HG03064 (cell line): ENCODE measurements at regions not wholly inside any gene's neighbourhood (a gene's known extent, or its start where the extent isn't known, plus 50 kb on each side); places are given as distances from the start of the nearest gene placed in this dataset.
"Not testable (repeated sequence)": the region's sequence is repeated elsewhere in the genome, so short reads cannot be mapped to it uniquely, and the experiment has no call there.

Source experiments
- ATAC-seq: cut with Tn5 transposase; IDR thresholded peaks from one replicate; pipeline ENCODE4 v1.9.1; 2021; ENCODE audit warnings: low read depth; ENCODE audit not compliant: unreplicated experiment

DNA sequence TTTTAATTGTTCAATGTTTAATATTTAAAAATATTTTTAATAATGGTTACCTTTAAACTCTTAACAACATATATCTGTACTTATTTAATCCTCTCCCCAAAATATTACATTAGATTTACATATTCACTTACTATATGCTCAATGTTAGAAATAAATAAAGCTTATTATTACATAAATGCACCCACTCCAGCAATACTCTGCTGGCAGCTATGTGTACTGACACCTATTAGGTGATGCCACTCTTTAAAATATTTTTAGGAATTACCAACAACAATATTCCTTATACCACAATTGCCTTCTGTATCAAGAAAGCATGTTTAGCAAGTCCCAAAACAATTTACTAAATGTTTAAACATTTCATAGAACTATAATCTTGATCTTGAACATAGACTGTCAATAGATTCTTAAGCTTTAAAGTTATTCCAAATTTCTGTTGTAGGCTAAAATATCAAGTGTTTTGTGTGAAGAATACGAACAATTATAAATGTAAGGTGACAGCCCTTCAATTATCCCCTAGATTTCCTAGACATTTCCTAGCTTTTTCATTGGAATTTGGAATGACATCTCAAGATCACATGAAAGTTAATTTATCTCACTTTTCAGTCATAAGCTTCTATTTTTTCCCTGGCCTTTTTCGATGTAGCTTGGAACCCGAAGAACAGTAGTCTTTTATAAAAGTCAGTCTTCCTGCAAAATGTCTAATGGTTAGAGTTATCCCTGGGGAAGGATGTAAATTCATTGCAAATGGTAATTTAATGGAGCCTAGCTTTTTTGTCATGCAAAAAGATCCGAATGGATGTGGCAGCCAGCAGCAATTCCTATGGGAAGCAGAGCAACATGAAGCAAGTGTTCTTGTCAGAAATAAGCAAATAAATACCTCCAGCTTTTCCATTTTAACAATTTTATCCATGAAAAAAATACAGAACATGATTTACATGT is 907.5 kb upstream of the ATXN7L3B start:
- ATAC-seq, result no peak

DNA sequence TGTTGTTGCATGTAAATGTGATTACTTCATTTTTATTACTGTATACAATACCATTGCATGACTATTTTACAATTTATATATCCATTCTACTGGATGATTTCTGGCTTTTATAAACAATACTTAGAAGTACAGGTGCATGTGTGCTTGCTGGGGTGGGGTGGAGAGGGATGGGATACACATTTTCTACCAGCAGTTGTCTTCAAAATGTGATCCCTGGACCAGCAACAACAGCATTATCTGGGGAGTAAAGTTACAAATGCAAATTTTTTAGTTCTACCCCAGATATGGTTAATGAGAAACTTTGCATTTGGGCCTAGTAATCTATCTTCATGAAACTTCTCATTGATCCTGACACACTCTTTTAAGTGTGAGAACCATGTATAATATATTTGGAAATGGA is 905.4 kb upstream of the ATXN7L3B start:
- ATAC-seq, result no peak

DNA sequence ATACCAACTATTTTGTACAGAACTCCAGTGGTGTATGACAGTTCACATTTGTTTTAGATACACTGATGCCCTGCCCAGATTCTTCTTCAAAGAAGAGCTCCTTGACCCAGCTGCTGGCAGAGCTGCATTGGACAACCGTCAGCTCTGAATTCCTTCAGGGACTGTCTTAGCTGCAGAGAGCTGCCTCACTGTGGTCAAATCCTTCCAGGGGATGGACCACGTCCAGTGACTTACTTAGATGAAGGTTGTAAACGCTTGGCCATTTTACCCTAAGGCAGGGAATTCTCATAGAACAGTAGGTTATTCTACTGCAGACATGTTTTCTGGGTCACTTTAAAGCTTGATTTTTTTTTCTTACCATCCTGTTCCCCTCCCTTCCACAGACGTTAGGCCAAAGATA is 905.0 kb upstream of the ATXN7L3B start:
- ATAC-seq, result no peak

DNA sequence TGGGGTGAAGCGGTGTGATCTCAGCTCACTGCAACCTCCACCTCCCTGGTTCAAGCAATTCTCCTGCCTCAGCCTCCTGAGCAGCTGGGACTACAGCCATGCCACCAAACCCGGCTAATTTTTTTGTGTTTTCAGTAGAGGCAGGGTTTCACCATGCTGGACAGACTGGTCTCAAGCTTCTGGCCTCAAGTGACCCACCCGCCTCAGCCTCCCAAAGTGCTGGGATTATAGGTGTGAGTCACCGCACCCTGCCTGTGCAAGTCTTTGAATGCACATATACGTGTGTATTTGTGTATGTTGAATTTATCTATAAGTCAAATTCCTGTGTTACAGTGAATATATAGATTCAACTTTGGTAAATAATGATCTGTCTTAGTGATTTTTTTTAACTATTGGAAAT is 898.2 kb upstream of the ATXN7L3B start:
- ATAC-seq, result not testable (repeated sequence)

DNA sequence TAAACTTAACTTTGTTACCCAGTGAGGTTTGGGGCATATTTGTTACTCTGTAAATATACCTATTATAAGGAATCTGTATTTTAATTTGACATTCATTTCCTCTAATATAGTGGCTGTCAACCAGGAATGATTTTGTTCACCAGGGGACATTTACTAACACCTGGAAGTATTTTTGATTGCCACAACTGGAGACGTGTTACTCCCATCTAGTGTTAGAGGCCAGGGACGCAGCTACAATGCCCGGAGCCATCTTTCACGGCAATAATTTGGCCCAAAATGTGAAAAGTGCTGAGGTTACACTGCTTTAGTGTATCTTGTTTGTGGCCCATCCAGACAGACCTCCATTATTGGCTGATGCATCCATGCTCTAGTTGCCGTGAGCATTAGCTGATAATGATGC is 881.3 kb upstream of the ATXN7L3B start:
- ATAC-seq, result no peak

DNA sequence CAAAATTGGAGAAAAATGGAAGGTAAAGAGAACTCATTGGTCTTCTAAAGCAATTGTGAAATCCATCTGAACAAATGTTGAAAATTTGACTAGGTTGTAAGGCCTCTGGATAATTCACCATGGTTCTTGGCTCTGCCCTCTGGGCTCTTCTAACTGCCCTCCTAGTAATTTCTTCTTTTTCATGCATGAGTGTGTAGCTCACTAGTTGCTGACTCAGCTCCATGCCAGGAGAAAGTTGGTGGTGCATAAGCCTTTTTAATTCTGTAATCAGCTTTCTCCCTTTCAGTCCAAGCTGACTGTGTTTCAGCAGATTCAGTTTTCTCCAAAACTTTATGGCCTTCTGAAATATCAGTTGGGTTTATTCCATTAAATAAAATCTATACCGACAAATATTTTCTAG is 877.8 kb upstream of the ATXN7L3B start:
- ATAC-seq, result no peak

DNA sequence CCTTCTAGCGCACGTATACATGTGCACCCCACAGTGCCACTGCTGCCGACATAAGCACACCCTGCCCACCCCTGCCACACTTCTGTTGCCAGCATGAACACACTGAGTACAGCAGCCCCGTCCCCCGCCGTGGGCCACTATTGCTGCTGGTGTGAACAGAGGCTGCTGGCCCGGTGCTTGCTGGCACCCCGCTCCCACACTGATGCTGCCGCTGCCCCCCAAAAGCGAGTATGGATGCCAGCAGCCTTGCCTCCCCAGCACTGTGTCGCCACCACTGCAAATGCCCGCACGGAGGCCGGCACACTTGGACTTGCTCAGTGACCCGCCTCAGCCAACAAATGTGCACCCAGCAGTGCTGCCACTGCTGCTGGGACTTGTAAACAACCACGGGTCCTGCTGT is 872.4 kb upstream of the ATXN7L3B start:
- no peak for ATAC-seq

DNA sequence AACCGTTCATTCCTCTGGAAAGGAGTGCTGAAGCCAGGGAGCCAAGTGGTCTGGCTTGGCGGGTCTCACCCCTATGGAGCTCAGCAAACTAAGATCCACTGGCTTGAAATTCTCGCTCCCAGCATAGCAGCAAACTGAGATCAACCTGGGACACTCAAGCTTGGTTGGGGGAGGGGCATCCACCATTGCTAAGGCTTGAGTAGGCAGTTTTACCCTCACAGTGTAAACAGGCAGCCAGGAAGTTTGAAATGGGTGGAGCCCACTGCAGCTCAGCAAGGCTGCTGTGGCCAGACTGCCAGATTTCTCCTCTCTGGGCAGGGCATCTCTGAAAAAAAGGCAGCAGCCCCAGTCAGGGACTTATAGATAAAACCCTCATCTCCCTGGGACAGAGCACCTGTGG is 866.1 kb upstream of the ATXN7L3B start:
- not testable (repeated sequence) for ATAC-seq

DNA sequence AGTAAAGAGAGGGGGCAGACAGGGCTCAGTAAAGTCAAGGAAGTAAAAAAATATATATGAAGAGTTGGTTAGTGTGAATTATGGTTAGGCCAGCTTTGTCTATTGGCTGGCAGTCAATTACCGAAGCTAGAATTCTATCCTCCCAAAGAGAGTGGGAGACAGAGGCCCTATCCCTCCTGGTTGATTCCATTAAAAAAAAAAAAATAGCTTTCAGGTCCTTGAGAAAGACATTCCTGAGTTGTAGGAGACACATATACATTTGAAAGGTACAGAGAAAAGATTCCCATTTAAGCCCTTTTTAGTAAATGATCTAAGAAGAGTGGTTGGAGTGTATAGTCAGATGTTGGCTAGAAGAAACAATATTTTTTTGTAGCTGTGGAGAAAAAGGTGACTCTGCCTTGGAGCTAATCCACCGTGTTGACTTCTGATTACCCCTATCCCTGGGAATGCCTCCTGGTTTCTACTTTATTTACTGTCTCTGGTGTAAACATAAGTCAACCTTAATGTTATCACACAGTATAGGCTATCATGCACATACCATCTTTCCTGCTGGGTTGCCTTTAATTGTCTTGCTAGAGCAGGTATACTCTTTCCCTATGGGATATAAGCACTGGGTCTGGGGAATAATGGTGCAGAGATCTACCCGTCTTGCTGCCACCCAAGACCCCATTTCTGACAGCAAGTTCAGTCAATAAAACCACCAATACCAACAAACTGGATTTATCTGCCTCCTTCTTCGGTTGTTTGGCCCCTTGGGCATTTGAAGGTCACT is 859.9 kb upstream of the ATXN7L3B start:
- no peak for ATAC-seq

DNA sequence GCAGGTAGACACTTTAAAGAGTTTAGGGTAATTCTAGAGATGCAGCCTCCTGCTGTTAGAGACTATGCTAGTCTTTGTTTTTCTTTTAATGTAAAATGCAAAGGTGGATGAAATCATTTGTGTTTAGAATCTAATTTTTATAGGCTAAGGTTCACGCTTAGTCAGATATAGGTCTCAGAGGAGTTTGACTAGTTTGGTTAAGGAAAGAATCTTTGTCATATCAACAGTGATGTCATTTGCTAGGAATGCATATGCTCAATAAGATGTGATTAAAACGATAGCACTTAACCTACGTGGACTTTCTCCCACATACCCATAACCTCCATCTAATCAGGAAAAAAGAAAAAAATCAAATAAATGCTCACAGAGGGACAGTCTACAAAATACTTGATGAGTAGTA is 859.3 kb upstream of the ATXN7L3B start:
- no peak for ATAC-seq

DNA sequence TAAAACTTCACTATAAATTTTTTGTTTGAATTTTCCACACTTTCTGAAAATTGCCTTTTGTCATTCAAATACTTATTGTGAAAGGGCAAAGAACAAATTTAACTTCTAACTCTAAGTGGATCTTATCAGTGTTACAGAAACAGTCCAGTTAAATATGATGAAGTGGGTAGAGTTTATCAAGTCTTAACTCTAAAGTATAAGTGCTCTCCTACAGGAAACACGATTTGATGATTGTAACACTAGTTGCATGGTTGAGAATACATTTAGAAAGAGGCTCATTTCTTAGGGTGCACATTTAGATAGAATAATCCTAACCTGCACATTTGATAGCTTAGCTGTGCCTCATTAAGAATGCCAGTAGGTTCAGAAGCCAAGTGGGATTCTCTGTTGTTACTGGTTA is 838.3 kb upstream of the ATXN7L3B start:
- ATAC-seq, result no peak

DNA sequence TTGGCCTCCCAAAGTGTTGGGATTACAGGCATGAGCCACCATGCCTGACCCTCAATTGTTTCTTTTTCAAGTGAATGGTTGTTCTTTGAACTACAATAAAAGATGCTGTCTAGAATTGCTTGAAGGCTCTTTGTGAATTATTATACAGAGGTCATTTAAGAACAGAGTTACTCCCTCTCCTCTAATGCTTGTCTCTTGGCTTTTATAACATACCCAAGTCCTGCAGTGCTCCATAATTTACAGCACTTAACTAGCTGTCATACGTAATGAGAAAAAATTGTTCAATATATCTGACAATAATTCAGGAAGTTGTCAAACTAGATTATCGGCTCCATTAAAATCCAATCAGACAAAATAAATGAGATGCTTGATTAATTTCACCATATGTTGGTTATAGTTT is 823.0 kb upstream of the ATXN7L3B start:
- no peak for ATAC-seq

DNA sequence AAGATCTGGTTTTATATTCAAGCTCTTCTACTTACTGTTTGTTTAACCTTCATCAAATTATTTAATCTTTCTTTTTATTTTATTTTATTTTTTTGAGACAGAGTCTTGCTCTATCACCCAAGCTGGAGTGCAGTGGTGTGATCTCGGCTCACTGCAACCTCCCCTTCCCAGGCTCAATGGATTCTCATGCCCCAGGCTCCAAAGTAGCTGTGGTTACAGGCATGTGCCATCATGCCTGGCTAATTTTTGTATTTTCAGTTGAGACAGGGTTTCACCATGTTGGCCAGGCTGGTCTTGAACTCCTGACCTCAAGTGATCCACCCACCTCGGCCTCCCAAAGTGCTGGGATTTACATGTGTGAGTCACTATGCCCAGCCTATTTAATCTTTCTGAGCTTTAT is 821.5 kb upstream of the ATXN7L3B start:
- ATAC-seq, result not testable (repeated sequence)

DNA sequence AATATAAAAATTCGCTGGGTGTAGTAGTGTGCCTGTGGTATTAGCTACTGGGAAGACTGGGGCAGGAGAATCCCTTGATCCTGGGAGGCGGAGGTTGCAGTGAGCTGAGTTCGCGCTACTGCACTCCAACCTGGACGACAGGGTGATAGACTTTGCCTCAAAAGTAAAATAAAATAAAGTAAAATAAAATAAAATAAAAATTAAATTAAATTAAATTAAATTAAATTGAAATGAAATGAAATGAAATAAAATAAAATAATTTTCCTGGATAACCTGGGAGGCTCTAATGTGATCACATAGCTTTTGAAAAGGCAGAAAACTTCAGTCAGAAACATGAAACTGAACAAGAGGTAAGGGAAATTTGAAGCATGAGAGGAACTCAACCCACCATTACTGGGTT is 818.4 kb upstream of the ATXN7L3B start:
- ATAC-seq, result no peak

DNA sequence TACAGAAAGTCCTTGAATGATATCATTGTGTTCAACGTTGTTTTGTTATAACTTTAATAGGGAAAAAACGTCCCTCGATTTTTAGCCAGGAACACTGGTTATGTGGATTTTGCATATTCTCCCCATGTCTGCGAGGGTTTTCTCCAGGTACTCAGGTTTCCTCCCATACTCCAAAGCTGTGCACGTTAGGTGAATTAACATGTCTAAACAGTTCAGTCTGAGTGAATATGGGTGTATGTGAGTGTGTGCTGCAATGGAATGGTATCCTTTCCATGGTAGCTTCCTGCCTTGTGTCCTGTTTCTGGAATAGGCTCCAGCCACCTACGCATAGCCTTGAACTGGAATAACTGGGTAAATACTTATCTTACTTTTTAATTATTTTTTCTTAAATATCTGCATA is 810.8 kb upstream of the ATXN7L3B start:
- ATAC-seq, result no peak

DNA sequence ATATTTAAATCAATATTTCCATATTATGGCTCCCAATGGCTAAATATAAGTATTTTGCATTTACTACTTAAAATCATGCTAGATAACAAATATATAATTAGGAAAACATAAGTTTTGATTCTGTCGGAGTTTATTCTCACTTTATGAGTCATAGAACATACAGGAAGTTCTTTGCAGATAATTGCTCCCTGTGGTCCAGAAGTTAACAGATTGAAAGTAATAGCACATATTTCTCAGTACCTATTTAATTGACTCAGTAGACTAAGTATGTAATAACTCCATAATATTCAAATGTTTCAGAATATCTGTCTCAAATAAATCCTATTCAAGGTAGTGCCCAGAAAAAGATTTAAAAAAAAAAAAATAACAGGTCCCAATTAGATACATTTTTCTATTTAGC is 806.0 kb upstream of the ATXN7L3B start:
- ATAC-seq, result no peak

DNA sequence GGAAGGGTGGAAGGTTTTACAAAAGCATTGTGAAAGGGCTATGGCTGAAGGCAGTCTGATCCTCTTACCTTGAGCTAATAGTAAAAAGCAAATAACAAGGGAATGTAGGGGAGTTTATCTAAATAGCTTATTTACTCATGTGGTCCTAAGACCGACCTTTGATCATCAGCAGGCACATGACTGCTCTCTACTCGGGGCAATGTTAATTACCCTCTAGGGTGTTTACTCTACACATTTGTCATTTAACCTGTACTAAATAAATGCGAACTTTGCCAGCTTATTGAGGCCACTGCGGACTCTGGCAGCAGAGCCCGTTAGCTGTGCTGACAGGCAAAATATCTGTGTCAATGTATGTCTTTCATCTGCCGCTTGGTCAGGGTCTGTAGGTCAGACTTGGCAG is 768.3 kb upstream of the ATXN7L3B start:
- no peak for ATAC-seq

DNA sequence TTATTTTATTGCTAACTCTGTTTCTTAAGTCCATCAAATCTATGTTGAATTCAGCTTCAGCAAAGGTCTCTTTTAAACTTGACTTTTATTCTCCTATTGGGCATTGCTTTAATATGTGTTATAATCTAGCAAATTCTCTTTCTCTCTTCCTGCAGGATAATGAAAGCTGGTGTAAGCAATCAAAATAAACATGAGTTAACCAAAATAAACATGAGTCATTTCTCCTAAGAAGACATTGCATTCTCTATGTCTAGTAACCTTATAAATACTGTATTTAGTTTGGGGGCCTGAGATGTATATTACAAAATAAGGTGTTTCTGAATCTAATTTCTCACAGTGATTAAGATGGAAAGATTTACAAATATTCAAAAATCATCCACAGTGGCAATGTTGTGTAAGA is 739.1 kb upstream of the ATXN7L3B start:
- ATAC-seq, result no peak

DNA sequence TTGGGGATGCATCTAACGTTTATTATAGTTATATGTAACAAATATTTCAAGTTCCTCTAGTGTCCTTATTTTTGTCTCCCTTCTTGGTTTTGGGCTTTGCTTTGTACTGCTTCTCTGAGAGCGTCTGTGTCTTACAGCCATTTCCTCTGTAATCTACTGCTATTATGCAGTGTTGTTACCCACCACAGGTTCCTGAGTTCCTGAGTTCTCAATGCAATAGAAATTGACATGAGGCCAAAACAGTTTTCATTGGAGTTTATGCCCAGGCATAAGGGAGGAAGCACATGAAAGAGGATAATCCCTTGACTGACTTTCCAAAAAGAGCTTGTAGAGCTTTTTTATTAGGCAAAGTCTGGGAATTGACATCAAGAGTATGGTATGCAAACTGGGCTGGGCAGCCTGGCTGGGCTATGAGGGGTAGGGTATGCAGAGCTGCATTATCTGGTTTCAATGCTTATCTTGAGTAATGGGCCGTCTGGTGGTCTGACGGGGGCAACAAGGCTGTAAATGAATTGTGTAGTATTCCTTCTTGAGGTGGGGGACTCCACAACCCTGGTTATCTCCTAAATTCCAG is 722.5 kb upstream of the ATXN7L3B start:
- no peak for ATAC-seq

DNA sequence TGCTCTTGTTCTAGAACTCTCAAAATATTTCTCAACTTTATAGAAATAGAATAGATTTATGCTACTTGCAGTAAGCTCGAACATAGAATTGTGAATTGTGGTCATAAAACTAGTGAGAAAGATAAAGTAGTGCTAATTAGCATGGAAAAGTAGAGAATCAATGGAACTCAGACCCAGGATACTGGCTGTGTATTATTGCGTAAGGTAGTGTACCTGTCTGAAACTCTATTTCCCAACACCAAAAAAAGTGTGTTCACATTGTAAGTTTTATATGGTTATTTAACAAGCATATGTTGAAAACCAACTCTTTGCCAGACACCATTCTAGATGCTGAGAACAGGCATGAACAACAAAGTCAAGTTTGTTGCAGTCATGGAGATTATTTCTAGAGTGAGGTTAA is 720.5 kb upstream of the ATXN7L3B start:
- ATAC-seq, result no peak

DNA sequence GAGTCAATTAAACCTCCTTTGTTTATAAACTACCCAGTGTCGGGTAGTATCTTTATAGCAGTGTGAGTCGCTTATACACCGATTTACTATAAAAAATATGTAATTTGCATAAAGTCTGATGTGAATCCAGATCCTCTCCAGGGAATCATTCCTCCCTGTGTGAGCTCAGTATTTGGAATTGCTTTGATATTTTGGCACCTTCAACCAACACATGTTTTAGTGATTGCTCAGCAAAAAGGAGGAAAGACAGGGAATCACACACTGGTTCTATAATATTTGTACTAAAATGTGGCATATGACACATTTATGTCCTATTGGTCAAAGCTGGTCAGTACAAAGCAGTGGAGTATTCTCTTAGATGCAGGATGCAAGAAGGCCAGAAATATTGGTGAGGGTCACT is 703.9 kb upstream of the ATXN7L3B start:
- ATAC-seq, result no peak

DNA sequence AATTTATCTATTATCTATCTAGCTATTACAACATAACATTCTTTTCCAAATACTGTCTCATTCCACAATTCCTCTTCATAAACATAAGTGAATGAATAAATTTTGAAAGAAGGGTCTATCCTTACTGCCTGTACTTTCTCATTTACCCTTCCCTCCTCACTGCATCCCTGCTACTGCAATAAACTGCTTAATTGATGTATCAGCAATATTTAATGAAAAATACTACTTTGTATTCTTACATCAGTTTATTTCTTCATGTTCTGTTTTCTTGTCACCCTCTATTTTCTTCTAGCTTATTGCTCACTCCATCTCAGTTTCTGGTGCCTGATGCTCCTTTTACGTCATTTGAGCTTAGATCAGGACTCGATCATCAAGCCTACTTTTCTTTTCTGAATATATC is 695.7 kb upstream of the ATXN7L3B start:
- ATAC-seq, result no peak
